Spleen (tissue), 11 donors: ENCODE measurements at regions not wholly inside any gene's neighbourhood (a gene's known extent, or its start where the extent isn't known, plus 50 kb on each side); places are given as distances from the start of the nearest gene placed in this dataset.

ENCODE experiments used
- DNase-seq: peaks from one replicate; pipeline ENCODE4 v3.0.0-alpha.2; 2020
- H3K27ac ChIP-seq, 8 donors: fragments of 200-600 bp; sonication (generic) in 7 of 8; 1 replicate in 4 of 8; 2 replicates in 4 of 8; pipeline versions ENCODE4 v1.5.0 to v1.8.0; 2016 to 2021; ENCODE audit warnings: inconsistent platforms in 4 of 8, mild to moderate bottlenecking in 4 of 8, moderate library complexity in 1 of 8
- H3K27me3 ChIP-seq, 7 donors: fragments of 200-600 bp; sonication (generic) in 6 of 7; replicated peaks in 1 of 7; 1 replicate in 4 of 7; 2 replicates in 3 of 7; pipeline versions ENCODE4 v1.5.0 to v1.8.0; 2016 to 2021; ENCODE audit warnings: inconsistent platforms in 3 of 7, mild to moderate bottlenecking in 1 of 7
- H3K36me3 ChIP-seq, 6 donors: fragments of 200-600 bp; sonication (generic) in 5 of 6; 1 replicate in 4 of 6; 2 replicates in 2 of 6; pipeline versions ENCODE4 v1.5.0 to v1.8.0; 2016 to 2021; ENCODE audit warnings: inconsistent platforms in 2 of 6
- H3K4me1 ChIP-seq, 6 donors: fragments of 200-600 bp; sonication (generic) in 5 of 6; 1 replicate in 3 of 6; 2 replicates in 3 of 6; pipeline versions ENCODE4 v1.5.0 to v1.8.0; 2016 to 2021; ENCODE audit warnings: inconsistent platforms in 3 of 6
- H3K4me3 ChIP-seq, 8 donors: fragments of 200-600 bp; sonication (generic) in 7 of 8; 1 replicate in 4 of 8; 2 replicates in 4 of 8; pipeline versions ENCODE4 v1.5.0 to v1.8.0; 2016 to 2021; ENCODE audit warnings: inconsistent platforms in 4 of 8, mild to moderate bottlenecking in 4 of 8, moderate library complexity in 2 of 8
- H3K9me3 ChIP-seq, 8 donors: fragments of 200-600 bp; sonication (generic) in 7 of 8; 1 replicate in 4 of 8; 2 replicates in 4 of 8; pipeline versions ENCODE4 v1.5.0 to v1.8.0; 2016 to 2021; ENCODE audit warnings: inconsistent platforms in 4 of 8
- CTCF ChIP-seq, 11 experiments: fragments of 200-600 bp in 7 of 11; fragments of 450-650 bp in 4 of 11; sonication (generic) in 4 of 11; IDR thresholded peaks in 8 of 11; conservative IDR thresholded peaks in 3 of 11; 1 replicate in 7 of 11; 2 replicates in 4 of 11; pipeline versions ENCODE4 v1.4.0 to v1.8.0; 2016 to 2021; ENCODE audit warnings: antibody characterized with exemption in 11 of 11, inconsistent platforms in 4 of 11, mild to moderate bottlenecking in 1 of 11
- POLR2A ChIP-seq, 3 donors: fragments of 450-650 bp; IDR thresholded peaks; one replicate each; pipeline ENCODE4 v1.5.1; 2017; ENCODE audit warnings: antibody characterized with exemption in 3 of 3, mild to moderate bottlenecking in 1 of 3
- POLR2AphosphoS5 ChIP-seq, 3 donors: sonication (generic); formaldehyde crosslinking; IDR thresholded peaks; one replicate each; pipeline ENCODE4 v1.5.1; 2017; ENCODE audit warnings: antibody characterized with exemption in 3 of 3
- WGBS, 5 donors: extraction: QIAGEN DNeasy Blood & Tissue Kit in 3 of 5; methylation state at CpG; one replicate each; pipeline versions ENCODE4 v1.1.5 to v1.1.7; 2013 to 2018; 5-methylcytosine and 5-hydroxymethylcytosine counted together
- intact Hi-C: fragments of 100-400 bp; cut with DNase I; formaldehyde crosslinking; loops from one replicate; pipeline ENCODE4 v1.15.0; 2023; ENCODE audit warnings: low total_unique reads
- donor health status: healthy with polysubstance abuse.
- donor health status: DM: no; HTN: no; CAD: no; lungs with moderate emphysema.
- donor health status: DM: no; HTN: no; CAD: no.
- donor health status: Bipolar disorder and iron deficiency.
- donor health status: healthy.
- donor health status: DM: no; HTN: no; CAD: no.
- donor health status: DM: yes; HTN: yes; CAD: no.

GRCh38 chr12:116427200-116427930 lies 131.8 kb upstream of the MAP1LC3B2 start:
- H3K27ac ChIP-seq: no peak overlapping the region
- WGBS, 5 donors: 70 to 87% (median 80%) methylated on average over 19 of the region's 19 CpGs
- H3K36me3 ChIP-seq: no peaks in the 10 kb centered on the region
- DNase-seq: no peak
- H3K4me1 ChIP-seq: no peaks in the 10 kb centered on the region
- H3K4me3 ChIP-seq: no peak overlapping the region
- TF ChIP-seq CTCF (IDR thresholded peaks at IDR 0.05 in 8 of 11, conservative IDR thresholded peaks at IDR 0.05 in 3 of 11) (no peak), POLR2AphosphoS5 (IDR thresholded peaks at IDR 0.05) (no peak), POLR2A (IDR thresholded peaks at IDR 0.05) (no peak)
- H3K27me3 ChIP-seq: no peaks in the 10 kb centered on the region
- H3K9me3 ChIP-seq: peaks cover 0 to 5% (median under 1%) of the 10 kb centered on the region in 8 donors
- intact Hi-C loops: no loop called here

- Histone ChIP-seq H3K36me3 (no peaks in the 10 kb centered on the region), H3K9me3 (peaks cover 0 to 7% (median 0%) of the 10 kb centered on the region in 8 donors), H3K27me3 (no peaks in the 10 kb centered on the region), H3K27ac (no peak overlapping the region), H3K4me3 (no peak overlapping the region), H3K4me1 (peaks cover 0 to 18% (median 3%) of the 10 kb centered on the region in 6 donors)
- no peak for DNase-seq
- TF ChIP-seq POLR2A (IDR thresholded peaks at IDR 0.05): no peak
- 73 to 95% (median 92%) methylated on average over 7 of the region's 7 CpGs for WGBS, 5 donors
- intact Hi-C loops: no loop called here
Observed at GRCh38 chr12:116429826-116430360, 129.3 kb upstream of the MAP1LC3B2 start.

- Histone ChIP-seq H3K36me3 (no peaks in the 10 kb centered on the region), H3K4me3 (no peak overlapping the region), H3K9me3 (peaks cover 0 to 7% (median 0%) of the 10 kb centered on the region in 8 donors), H3K27ac (no peak overlapping the region), H3K4me1 (peaks cover 0 to 18% (median 3%) of the 10 kb centered on the region in 6 donors), H3K27me3 (no peaks in the 10 kb centered on the region)
- no peak for DNase-seq
- TF ChIP-seq CTCF (IDR thresholded peaks at IDR 0.05 in 8 of 11, conservative IDR thresholded peaks at IDR 0.05 in 3 of 11) (no peak), POLR2AphosphoS5 (IDR thresholded peaks at IDR 0.05) (no peak), POLR2A (IDR thresholded peaks at IDR 0.05) (no peak)
- intact Hi-C loops: no loop called here
- 83 to 95% (median 90%) methylated on average over 5 of the region's 5 CpGs for WGBS, 5 donors
Observed at GRCh38 chr12:116430911-116431565, 128.1 kb upstream of the MAP1LC3B2 start.

- Histone ChIP-seq H3K9me3 (peaks cover 0 to 7% (median 0%) of the 10 kb centered on the region in 8 donors), H3K27me3 (no peaks in the 10 kb centered on the region), H3K27ac (peak overlapping the region in 1 of 8 donors; percentile 21), H3K4me3 (no peak overlapping the region), H3K36me3 (no peaks in the 10 kb centered on the region), H3K4me1 (peaks cover 0 to 18% (median 3%) of the 10 kb centered on the region in 6 donors)
- TF ChIP-seq POLR2AphosphoS5 (IDR thresholded peaks at IDR 0.05) (no peak), POLR2A (IDR thresholded peaks at IDR 0.05) (no peak), CTCF (IDR thresholded peaks at IDR 0.05 in 8 of 11, conservative IDR thresholded peaks at IDR 0.05 in 3 of 11) (no peak)
- no peak for DNase-seq
- intact Hi-C loops: no loop called here
- 83 to 94% (median 87%) methylated on average over 13 of the region's 13 CpGs for WGBS, 5 donors
Observed at GRCh38 chr12:116431677-116432300, 127.4 kb upstream of the MAP1LC3B2 start.
